ENCODE measurements at regions not wholly inside any gene's neighbourhood (a gene's known extent, or its start where the extent isn't known, plus 50 kb on each side); places are given as distances from the start of the nearest gene placed in this dataset.
"Not testable (repeated sequence)": the region's sequence is repeated elsewhere in the genome, so short reads cannot be mapped to it uniquely, and the experiment has no call there.

DNA sequence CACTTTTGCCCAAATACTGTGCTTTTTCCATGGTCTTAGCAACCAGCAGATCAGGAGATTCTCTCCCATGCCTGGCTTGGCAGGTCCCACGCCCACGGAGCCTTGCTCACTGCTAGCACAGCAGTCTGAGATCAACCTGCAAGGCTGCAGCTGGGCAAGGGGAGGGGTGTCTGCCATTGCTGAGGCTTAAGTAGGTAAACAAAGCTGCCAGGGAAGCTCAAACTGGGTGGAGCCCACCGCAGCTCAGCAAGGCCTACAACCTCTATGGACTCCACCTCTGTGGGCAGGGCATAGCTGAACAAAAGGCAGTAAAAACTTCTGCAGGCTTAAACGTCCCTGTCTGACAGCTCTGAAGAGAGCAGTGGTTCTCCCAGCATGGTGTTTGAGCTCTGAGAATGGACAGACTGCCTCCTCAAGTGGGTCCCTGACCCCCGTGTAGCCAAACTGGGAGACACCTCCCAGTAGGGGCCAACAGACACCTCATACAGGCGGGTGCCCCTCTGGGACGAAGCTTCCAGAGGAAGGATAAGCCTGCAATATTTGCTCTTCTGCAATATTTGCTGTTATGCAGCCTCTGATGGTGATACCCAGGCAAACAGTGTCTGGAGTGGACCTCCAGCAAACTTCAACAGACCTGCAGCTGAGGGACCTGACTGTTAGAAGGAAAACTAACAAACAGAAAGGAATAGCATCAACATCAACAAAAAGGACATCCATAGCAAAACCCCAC lies 132.8 kb upstream of the STARD13 start:
- DNase-seq, result not testable (repeated sequence)

DNA sequence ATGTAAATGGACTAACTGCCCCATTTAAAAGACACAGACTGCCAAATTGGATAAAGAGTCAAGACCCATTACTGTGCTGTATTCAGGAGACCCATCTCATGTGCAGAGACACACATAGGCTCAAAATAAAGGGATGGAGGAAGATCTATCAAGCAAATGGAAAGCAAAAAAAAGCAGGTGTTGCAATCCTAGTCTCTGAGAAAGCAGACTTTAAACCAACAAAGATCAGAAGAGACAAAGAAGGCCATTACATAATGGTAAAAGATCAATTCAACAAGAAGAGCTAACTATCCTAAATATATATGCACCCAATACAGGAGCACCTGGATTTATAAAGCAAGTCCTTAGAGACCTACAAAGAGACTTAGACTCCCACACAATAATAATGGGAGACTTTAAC lies 134.6 kb upstream of the STARD13 start:
- DNase-seq, result not testable (repeated sequence)

DNA sequence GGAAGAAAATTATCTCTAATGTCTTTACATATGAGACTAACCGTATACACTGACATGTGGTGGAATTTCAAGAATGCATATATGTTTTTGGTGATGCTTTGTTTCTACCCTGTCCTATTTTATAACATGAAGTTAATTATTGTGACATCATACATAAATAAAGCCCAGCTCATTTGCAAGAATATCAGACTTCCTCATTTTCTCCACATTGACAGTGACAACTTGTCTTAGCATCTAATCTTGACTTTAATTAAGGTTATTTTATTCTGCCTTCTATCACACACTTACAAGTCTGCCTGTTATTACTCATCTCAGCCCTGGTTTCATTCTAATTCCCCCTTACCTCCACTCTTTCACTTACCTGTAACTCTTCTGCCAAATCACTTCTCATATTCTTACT lies 140.6 kb upstream of the STARD13 start:
- no peak for DNase-seq

DNA sequence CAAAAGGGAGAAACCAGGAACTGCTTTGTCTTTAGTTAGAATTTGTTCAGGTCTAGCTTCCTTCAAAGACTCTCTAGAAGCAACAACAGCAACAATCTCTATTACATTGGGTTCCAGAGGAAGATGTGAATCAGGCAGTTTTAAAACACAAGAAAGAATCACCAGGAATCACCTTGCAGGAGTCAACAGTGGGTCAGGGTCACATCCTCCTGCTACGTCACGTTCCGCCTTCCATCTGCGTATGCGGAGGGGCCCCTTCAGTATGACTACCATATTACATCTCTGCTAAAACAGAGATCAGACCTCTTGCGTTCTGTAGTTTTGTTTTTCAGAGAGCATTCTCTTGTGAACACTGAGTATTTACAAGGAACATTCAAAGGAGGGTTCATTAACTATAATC lies 147.8 kb upstream of the STARD13 start:
- no peak for DNase-seq

DNA sequence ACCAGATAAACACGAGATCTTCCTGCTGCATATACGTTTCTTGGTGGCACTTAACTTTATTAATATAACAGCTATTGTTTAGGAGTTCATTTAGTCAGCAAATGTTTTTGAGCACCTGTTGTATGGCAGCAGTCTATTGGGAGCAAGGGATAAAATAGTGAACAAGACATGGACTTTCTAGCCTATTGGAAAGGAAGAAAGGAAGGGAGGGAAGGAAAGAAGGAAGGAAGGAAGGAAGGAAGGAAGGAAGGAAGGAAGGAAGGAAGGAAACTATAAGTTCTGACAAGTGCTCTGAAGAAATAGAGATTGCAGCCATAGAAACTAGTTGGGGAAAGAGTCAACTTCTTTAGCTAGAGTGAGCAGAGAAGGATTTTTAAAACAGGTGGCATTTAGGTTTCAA lies 149.1 kb upstream of the STARD13 start:
- no peak for DNase-seq

DNA sequence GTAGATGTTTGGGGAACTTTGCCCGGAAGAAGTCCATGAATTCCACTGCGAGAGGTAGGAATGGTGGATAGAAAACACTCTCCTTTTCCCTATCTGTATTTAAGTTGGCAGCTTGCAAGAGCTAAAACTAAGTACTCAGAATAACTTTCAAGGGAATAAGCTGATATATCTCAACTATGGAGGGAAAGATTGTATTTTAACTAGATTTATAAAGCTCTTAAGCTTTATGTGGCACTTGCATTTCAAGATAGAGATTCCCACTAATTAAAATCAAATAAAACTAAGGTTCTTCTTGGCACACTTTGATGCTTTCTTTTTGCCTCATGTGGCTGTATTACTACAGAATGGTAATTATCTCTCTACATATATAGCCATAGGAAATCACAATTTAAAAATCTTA lies 149.7 kb upstream of the STARD13 start:
- DNase-seq, result no peak

DNA sequence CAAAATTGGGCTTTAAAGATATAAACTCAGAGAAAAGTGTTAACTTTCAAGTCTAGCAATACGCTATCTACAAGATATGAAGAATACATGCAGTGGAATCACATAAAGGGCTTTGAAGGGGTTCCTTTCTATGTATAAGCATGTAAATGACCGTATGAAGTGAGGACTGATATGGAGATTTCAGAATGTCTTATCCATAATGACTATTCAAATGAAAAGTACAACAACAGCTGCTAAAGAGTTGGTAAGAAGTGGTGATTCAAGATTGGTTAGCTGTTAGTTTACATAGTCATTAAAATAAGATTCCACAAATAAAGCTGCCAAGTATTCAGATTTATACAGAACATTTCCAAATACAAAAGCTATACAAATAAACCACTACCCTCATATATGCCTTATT lies 153.4 kb upstream of the STARD13 start:
- no peak for DNase-seq

DNA sequence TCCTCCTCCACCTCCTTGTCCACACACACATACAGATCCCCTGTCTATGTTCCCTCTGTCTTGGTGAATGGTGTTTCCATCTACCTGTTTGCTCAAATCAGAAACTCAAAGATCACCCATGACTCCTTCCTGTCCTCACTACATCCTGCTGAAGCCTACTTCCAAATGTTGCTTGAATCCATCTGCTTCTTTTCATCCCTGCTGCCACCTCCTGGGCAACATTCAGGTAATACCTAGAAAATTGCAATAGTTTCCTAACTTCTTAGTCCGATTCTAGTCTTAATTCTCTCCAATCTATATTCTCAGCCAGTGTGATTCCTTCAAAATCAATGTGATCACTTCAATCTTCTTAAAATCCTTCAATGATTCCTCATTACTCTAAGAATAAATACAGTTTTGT lies 155.5 kb upstream of the STARD13 start:
- no peak for DNase-seq

DNA sequence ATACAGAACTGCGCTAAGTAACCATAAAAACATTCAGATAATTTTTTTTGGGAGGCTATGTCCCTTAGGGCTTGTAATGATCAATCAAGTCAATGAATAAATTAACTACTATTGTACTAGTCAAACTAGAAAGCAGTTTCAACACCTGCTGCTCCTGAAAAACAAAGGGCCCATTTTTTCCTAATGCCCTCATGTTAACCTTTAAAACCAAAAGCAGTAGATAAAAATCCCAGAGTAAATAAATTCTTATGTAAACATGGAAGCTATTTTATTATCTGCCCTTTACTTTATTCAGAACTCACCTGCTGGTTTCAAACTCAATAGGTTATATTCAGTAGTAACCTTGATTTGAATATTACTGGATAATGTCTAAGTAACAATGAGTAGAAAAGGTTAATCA lies 159.5 kb upstream of the STARD13 start:
- DNase-seq, result no peak

DNA sequence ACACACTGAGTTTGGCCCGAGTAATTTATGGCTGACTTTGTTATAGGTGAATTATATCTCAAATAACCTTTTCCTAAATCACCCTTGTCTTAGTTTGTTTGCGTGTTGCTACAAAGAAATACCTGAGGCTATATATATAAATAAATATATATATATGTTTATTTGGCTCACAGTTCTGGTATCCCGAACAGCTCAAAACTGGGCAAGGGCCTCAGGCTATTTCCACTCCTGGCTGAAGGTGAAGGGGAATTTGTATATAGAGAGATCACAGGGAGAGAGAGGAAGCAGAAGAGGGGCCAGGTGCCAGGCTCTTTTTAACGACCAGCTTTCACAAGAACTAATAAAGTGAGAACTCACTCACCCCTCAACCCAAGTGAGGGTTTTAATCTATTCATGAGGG lies 159.9 kb upstream of the STARD13 start:
- DNase-seq, result no peak

DNA sequence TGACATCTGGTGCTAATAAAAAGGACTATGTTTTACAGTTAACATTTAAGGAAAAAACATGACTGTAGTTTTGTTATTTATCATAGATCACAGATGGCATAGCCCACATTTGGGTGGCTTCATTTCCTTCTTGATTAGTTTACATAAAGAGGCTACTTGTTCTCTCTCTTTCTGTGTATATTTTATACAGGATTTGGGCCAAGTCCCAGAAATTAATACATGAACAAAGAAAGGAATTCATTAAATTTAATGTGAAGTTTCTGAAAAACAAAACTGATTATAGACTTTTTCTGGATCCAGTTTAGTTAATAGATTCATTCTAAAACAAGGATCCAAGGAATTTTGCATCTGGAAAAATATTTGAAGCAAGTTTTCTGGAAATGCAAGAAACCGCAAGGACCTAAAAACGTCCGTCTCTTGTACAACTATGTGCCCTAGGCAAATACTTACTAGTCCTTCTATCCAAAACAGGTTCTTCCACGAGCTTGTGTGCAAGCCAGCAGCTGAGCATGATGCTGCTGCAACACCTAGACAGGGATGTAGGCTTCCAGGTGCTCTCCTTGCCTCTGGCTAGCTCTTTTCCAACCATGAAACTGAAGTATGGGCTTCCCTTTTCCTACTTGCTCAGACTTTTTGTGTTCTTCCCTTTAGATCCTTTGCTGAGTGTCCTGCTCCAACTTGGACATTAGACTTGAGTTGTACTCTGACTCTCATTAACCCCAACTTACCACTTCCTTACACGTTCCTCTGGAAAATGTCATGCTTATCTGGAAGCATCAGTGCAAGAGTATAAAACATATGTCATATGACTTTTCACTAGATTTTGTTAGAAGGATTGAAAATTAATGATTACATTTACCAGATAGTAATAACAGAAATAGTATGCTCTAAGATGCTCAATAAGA lies 161.5 kb upstream of the STARD13 start:
- DNase-seq, result no peak

DNA sequence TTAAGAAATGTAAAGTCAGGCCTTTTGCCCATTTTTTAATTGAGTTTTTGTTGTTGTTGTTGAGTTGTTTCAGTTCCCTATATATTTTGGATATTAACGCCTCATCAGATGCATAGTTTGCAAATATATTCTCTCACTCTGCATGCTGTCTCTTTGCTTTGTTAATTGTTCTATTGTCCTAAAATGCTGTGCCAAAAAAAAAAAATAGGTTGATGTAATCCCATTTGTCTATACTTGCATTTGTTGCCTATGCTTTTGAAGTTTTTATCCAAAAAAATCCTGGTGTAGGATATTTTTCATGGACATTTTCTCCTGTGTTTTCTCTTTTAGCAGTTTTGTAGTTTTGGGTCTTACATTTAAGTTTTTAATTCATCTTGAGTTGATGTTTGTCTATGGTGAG lies 163.3 kb upstream of the STARD13 start:
- DNase-seq, result no peak

DNA sequence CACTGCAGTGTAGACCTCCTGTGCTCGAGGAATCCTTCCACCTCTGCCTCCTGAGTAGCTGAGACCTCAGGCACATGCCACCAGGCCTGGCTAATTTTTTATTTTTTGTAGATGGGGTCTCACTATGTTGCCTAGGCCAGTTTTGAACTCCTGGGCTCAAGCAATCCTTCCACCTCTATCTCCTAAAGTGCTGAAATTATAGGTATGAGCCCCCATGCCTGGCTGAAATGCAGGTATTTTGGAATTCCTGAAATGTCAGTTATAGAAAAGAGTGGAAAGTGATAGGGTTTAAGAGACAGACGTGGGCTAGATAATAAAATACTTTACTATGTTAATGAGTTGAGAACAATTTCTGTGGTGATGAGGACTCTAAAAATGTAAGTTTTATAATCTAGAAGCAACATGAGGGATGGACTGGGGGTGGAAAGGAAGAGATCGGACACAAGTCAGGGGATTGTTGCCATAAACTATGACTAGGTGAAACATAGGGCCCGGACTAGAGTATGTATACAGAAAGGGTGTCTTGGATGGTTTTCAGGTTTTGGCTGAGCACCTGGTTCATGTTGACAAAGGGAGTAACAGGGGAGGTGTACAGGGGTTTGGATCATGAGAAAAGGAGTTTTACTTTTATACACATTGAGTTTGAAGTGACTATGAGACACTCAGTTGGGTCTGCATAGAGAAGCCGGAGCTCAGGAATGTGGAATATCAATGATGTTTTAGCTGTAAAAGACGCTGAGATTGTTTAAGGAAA lies 165.6 kb upstream of the STARD13 start:
- DNase-seq, result no peak

DNA sequence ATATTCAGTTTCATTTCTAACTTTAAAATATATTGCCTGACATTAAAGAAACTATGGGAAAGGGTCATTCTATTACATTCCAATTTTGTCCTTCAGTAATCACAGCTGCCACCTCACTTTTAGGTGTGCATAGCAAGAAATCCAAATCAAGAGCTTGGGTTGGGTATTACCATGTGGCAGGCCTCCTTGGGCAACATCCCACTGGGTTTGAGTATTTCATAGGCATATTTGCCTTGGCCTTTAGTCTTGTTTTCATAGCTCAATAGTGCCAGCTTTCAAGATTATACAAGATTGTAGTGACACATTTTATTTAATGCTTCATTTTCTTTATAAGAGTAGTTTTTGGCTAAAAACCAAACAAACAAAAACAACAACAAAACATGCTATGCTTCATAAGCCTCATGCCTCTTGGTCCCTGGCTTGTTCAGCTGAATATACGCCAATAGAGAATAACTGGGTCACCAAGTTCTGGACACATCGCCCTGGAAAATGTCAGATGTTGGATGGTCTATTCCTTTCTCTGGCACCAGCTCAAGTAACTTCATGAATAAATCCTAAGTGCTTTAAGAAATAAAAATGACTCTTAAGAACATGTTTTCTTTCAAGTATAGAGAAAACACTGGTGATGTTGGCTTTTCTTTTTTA lies 167.4 kb upstream of the STARD13 start:
- DNase-seq, result no peak

DNA sequence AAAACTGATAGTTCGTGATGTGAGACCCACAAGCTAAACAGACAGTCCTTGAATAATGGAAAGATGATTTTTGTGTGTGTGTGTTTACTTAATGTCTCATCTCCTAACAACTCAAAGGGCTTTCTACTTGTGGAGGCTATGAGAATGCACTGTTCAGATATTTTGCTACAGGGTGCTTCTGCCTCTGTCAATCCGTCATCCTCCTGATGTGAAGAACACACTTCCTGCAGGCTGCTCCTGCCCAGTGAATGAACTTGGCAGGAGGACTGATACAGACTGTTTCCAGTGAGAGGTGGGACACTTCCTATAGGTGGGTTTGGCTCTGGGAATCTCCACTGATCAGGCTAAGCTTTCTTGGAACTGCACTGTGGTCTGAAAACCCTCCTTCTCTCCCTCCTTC lies 168.4 kb upstream of the STARD13 start:
- DNase-seq, result no peak

DNA sequence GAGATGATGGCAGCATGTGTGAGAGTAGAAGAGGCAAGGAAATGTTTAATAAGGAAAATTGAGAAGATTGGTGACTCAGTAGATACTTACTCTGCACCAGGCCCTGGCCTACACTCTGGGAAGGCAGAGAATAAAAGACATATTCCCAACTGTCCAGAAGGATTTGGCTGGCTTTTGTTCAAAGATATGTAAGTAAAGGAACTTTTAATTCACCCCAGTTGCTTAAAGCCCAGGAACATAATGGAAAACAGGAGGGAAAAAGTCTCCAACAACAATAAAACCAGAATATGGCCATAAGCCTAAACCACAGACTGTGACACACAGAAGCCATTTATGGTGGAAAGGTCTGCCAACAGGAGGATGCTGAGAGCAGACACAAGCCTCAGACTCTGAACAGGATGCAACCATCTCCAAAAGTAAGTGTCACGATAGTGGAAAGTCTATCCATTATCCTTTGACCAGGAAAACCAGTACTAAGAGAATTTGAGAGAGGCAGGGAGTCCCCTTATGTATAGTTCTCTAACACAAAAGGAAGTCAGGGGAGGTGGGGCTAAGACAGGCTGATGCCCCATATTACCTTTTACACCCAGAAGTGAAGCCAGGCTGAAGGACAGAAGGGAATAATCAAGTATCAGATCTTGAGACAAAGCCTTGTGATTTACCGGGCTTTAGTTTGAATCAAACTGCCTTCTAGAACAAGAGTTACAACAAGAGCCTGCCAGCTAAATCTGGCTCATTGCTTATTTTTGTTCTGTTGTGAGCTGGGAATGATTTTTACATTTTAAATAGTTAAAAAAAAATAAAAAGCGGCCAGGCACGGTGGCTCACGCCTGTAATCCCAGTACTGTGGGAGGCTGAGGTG lies 169.5 kb upstream of the STARD13 start:
- DNase-seq, result no peak

DNA sequence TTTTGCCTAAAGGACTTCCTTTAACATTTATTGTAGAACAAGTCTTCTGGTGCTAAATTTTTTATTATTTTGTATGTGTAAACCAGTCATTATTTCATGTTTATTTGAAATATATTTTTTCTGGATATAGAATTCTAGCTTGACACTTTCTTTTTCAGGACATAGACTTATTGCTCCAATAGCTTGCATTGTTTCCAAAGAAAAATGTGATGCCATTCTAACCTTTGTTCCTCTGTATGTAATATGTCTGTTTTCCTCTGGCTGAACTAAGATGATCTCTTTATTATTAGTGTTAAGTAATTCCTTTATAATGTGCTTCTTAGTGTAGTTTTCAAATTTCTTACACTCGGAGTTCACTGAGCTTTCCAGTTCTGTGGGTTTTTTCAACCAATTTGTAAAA lies 174.1 kb upstream of the STARD13 start:
- no peak for DNase-seq

DNA sequence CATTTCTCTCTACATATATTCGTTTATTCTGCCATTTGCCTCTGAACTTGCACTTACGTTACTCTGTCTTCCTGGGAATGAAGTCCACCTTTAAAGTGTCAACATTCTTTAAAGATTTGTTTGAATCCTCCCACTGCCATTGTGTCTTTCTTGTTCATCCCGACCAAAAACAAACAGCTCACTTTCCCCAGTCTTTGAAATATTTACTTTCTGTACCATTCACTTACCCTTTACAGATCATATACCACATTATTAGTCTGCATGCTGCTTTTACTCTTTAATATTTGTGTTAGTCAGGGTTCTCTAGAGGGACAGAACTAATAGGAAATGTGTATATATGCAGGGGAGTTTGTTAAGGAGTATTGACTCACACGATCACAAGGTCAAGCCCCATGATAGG lies 176.6 kb upstream of the STARD13 start:
- no peak for DNase-seq

DNA sequence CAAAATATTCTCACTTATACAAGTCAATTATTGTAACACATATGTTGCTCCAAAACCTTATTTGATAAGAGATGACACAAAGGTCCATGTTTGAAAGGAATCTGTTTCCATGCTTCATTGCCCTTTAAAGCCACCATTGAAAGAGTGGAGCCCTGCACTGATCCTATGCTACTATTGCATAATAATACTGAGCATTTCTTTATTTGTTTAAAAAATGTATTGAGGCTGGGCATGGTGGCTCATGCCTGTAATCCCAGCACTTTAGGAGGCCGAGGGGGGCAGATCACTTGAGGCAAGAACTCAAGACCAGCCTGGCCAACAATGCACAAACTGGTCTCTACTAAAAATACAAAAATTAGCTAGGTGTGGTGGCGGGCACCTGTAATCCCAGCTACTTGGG lies 178.8 kb upstream of the STARD13 start:
- no peak for DNase-seq

DNA sequence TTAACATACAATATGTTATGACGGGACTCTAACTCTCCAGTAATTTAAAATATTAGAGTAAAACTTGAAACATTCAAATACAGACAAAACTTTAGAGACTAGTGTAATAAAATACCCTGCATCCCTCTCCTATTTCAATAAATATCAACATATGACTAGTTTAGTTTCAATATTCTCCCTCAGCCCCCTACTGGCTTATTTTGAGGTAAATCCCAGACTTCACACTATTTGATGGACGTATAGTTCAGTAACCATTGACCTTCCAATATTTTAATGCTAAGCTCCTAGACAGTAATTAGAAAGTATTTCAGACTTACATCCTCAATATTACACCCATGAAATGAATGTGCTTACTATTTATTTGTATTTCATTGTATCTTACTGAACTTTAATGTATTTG lies 180.7 kb upstream of the STARD13 start:
- no peak for DNase-seq

DNA sequence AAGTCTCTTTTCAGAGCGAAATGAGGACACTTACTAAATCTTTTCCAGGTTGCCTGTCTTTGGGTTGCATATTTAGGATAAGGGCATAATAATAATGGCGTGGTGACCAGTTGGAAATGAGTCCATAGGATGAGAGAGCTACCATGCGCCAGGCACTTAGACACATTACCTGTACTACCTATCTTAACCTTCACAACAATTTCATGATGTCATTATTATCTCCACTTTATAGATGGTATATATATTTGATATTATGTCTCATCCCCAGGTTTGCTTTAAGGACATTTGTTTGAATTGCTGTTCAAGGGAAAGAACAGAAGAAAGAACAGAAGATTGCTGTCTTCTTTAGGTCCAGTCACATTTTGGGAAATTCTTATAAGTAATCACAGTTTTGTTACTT lies 182.0 kb upstream of the STARD13 start:
- DNase-seq, result no peak

DNA sequence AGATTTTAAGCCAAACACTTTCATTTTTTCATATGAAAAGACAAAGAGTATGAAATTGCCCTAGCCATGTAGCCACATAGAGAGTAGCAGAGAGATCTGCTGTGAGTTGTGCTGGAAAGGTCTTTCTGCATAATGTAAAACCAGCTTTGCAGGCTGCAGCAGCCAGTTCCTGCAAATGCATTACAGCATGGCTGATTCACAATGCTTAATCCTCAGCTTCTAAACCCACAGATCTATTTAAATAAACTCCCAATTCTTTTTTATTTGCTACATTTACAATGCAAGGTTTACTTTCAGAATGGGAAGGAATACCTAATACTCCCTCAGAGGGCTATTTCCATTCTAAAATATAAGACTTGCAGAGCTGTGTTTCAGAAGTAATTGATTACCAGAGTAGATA lies 185.6 kb upstream of the STARD13 start:
- DNase-seq, result no peak

All from DMS 273 treated with DMSO at 0.1 percent for 48 hours (cell line).